AG09309 (cell line): ENCODE measurements at regions not wholly inside any gene's neighbourhood (a gene's known extent, or its start where the extent isn't known, plus 50 kb on each side); places are given as distances from the start of the nearest gene placed in this dataset.

ENCODE experiments used
- DNase-seq: peaks from one replicate; pipeline ENCODE4 v3.0.0-alpha.2; 2010; ENCODE audit warnings: low read depth
- H3K4me3 ChIP-seq: 2 replicates; pipeline ENCODE4 v1.5.1; 2011; ENCODE audit warnings: mild to moderate bottlenecking, low read depth, low read length, moderate library complexity; ENCODE audit not compliant: control insufficient read depth
- CTCF ChIP-seq: IDR thresholded peaks from 2 replicates; pipeline ENCODE4 v1.5.1; 2011; ENCODE audit warnings: mild to moderate bottlenecking, low read depth, low read length, inconsistent platforms; ENCODE audit not compliant: insufficient read depth, control insufficient read depth; ENCODE audit errors: missing control alignments

- DNase-seq = no peak
- no peak for TF ChIP-seq CTCF
- no peak overlapping the region for H3K4me3 ChIP-seq
Measured at GRCh38 chr2:9760902-9761228, 82.4 kb upstream of the TAF1B start.

- DNase-seq = no peak
- H3K4me3 ChIP-seq = no peak overlapping the region
- TF ChIP-seq CTCF = no peak
Measured at GRCh38 chr2:9761577-9761976, 81.7 kb upstream of the TAF1B start.

GRCh38 chr2:9762164-9762563, 81.1 kb upstream of the TAF1B start:
- TF ChIP-seq CTCF = no peak
- no peak overlapping the region for H3K4me3 ChIP-seq
- no peak for DNase-seq

GRCh38 chr2:9762941-9763340, 80.3 kb upstream of the TAF1B start:
- H3K4me3 ChIP-seq = no peak overlapping the region
- TF ChIP-seq CTCF = no peak
- no peak for DNase-seq

- no peak for TF ChIP-seq CTCF
- H3K4me3 ChIP-seq = no peak overlapping the region
- no peak for DNase-seq
Measured at GRCh38 chr2:9763356-9764152, 79.7 kb upstream of the TAF1B start.

- H3K4me3 ChIP-seq = no peak overlapping the region
- no peak for DNase-seq
- no peak for TF ChIP-seq CTCF
Measured at GRCh38 chr2:9764153-9764778, 79.0 kb upstream of the TAF1B start.
